HCT116 (cell line): ENCODE measurements at regions not wholly inside any gene's neighbourhood (a gene's known extent, or its start where the extent isn't known, plus 50 kb on each side); places are given as distances from the start of the nearest gene placed in this dataset.

Experiments used
- ATAC-seq: fragments of 200-7000 bp; cut with Tn5 transposase; 2 replicates; pipeline ENCODE4 v1.9.1; 2020; ENCODE audit warnings: mild to moderate bottlenecking, moderate library complexity
- BruUV-seq: library from RNA; stranded (reverse); fragments of 400-500 nt; replicated peaks from 2 replicates; lab custom pipeline; 2021; lab: Mats Ljungman, UMichigan
- CTCF ChIA-PET: fragments of 300-600 bp; sonication (Branson Sonifier 250); formaldehyde crosslinking; loops from one replicate; lab custom pipeline; 2021; ENCODE audit warnings: antibody characterized with exemption; lab: Charles Lee
- POLR2A ChIA-PET: fragments of 300-600, 350-600 bp; sonication (Branson Sonifier 250); formaldehyde crosslinking; loops from one replicate; lab custom pipeline; 2021; ENCODE audit warnings: antibody characterized with exemption; lab: Charles Lee
- RAD21 ChIA-PET, 2 experiments: fragments of 300-600 bp; sonication (Branson Sonifier 250); formaldehyde crosslinking; loops; one replicate each; lab custom pipeline; 2023; ENCODE audit warnings: low total read pairs in 2 of 2; ENCODE audit not compliant: uncharacterized antibody in 2 of 2, unreplicated experiment in 2 of 2, low non-redundant PET in 1 of 2; lab: Charles Lee
- DNase-seq: peaks from one replicate; pipeline ENCODE4 v3.0.0-alpha.2; 2010; ENCODE audit warnings: low read depth, low spot score
- H2AFZ ChIP-seq: fragments of 200-600 bp; shearing (Covaris generic), sonication (generic); 2 replicates; pipeline ENCODE4 v1.6.1; 2017; ENCODE audit warnings: low read depth, mixed run types, mixed read lengths, antibody characterized with exemption, low read length; ENCODE audit not compliant: poor library complexity, severe bottlenecking
- H3K27ac ChIP-seq: 2 replicates; pipeline ENCODE4 v1.5.1; 2012; ENCODE audit warnings: low read depth, low read length
- H3K27me3 ChIP-seq: fragments of 200-600 bp; sonication (generic); 2 replicates; pipeline ENCODE4 v1.6.1; 2016; ENCODE audit warnings: mixed run types, low read length, mixed read lengths; ENCODE audit not compliant: insufficient read depth
- H3K36me3 ChIP-seq, 2 experiments: fragments of 200-500 bp in 1 of 2; fragments of 200-600 bp in 1 of 2; sonication (Bioruptor generic) in 1 of 2; sonication (generic) in 1 of 2; 2 replicates each; pipeline versions ENCODE4 v1.5.1 to v1.6.1; 2014 to 2016; ENCODE audit warnings: low read length in 2 of 2, inconsistent platforms in 1 of 2, mixed read lengths in 1 of 2, mixed run types in 1 of 2; ENCODE audit not compliant: insufficient read depth in 2 of 2, control insufficient read depth in 1 of 2
- H3K4me1 ChIP-seq, 2 experiments: fragments of 200-600 bp in 1 of 2; sonication (generic) in 1 of 2; 2 replicates each; pipeline versions ENCODE4 v1.5.1 to v1.6.1; 2012 to 2017; ENCODE audit warnings: low read length in 2 of 2, inconsistent platforms in 1 of 2, mild to moderate bottlenecking in 1 of 2, mixed read lengths in 1 of 2, mixed run types in 1 of 2, moderate library complexity in 1 of 2; ENCODE audit not compliant: insufficient read depth in 2 of 2, control insufficient read depth in 1 of 2
- H3K4me2 ChIP-seq: fragments of 200-600 bp; sonication (generic); 2 replicates; pipeline ENCODE4 v1.6.1; 2017; ENCODE audit warnings: mixed run types, low read length, mixed read lengths
- H3K4me3 ChIP-seq, 2 experiments: fragments of 200-600 bp in 1 of 2; sonication (generic) in 1 of 2; replicated peaks in 1 of 2; 2 replicates each; pipeline ENCODE4 v1.5.1; 2011 to 2016; ENCODE audit warnings: low read length in 2 of 2, control low read depth in 1 of 2, low read depth in 1 of 2, mild to moderate bottlenecking in 1 of 2, mixed read lengths in 1 of 2, mixed run types in 1 of 2
- H3K79me2 ChIP-seq: fragments of 200-600 bp; sonication (generic); 2 replicates; pipeline ENCODE4 v1.6.1; 2017; ENCODE audit warnings: mild to moderate bottlenecking, mixed run types, low read length, moderate library complexity, mixed read lengths; ENCODE audit not compliant: insufficient read depth
- H3K9ac ChIP-seq: fragments of 200-600 bp; sonication (generic); 2 replicates; pipeline ENCODE4 v1.6.1; 2016; ENCODE audit warnings: low read length, mixed read lengths
- H3K9me2 ChIP-seq: fragments of 200-600 bp; sonication (generic), shearing (Covaris generic); 2 replicates; pipeline ENCODE4 v1.6.1; 2017; ENCODE audit warnings: mixed run types, mild to moderate bottlenecking, moderate library complexity; ENCODE audit not compliant: insufficient read depth
- H3K9me3 ChIP-seq, 2 experiments: fragments of 200-500 bp in 1 of 2; fragments of 200-600 bp in 1 of 2; sonication (Bioruptor generic) in 1 of 2; sonication (generic) in 1 of 2; 2 replicates each; pipeline ENCODE4 v1.6.1; 2014 to 2017; ENCODE audit warnings: low read length in 2 of 2, mixed read lengths in 2 of 2, inconsistent platforms in 1 of 2, low read depth in 1 of 2, mild to moderate bottlenecking in 1 of 2, mixed run types in 1 of 2, moderate library complexity in 1 of 2; ENCODE audit not compliant: control insufficient read depth in 1 of 2, insufficient read depth in 1 of 2
- H4K20me1 ChIP-seq: fragments of 200-600 bp; sonication (generic), shearing (Covaris generic); 2 replicates; pipeline ENCODE4 v1.6.1; 2017; ENCODE audit warnings: mixed run types, mild to moderate bottlenecking, moderate library complexity; ENCODE audit not compliant: insufficient read depth
- ATF3 ChIP-seq: IDR thresholded peaks from 2 replicates; pipeline ENCODE4 v1.6.1; 2012
- CBX3 ChIP-seq: IDR thresholded peaks from 2 replicates; pipeline ENCODE4 v1.6.1; 2012; ENCODE audit warnings: low read depth
- EGR1 ChIP-seq: IDR thresholded peaks from 2 replicates; pipeline ENCODE4 v1.6.1; 2012; ENCODE audit warnings: low read depth
- ELF1 ChIP-seq: IDR thresholded peaks from 2 replicates; pipeline ENCODE4 v1.6.1; 2012; ENCODE audit warnings: low read depth, borderline replicate concordance
- EZH2 ChIP-seq: fragments of 200-600 bp; sonication (generic); IDR thresholded peaks from 2 replicates; pipeline ENCODE4 v1.6.1; 2017; ENCODE audit warnings: antibody characterized with exemption, mixed run types
- EZH2phosphoT487 ChIP-seq: fragments of 200-600 bp; IDR thresholded peaks from 2 replicates; pipeline ENCODE4 v1.6.1; 2018; ENCODE audit warnings: antibody characterized with exemption, borderline replicate concordance
- MAX ChIP-seq: IDR thresholded peaks from 2 replicates; pipeline ENCODE4 v1.6.1; 2012
- POLR2A ChIP-seq: IDR thresholded peaks from 2 replicates; pipeline ENCODE4 v1.7.0; 2011; ENCODE audit warnings: borderline replicate concordance; ENCODE audit not compliant: insufficient read depth, insufficient read length; ENCODE audit errors: extremely low read depth
- SP1 ChIP-seq: IDR thresholded peaks from 2 replicates; pipeline ENCODE4 v1.6.1; 2012; ENCODE audit warnings: low read depth
- SRF ChIP-seq: IDR thresholded peaks from 2 replicates; pipeline ENCODE4 v1.6.1; 2012; ENCODE audit warnings: low read depth
- TCF7L2 ChIP-seq: IDR thresholded peaks from 2 replicates; pipeline ENCODE4 v1.7.0; 2011; ENCODE audit warnings: borderline replicate concordance, inconsistent platforms; ENCODE audit not compliant: insufficient read depth, insufficient read length; ENCODE audit errors: extremely low read depth
- YY1 ChIP-seq: IDR thresholded peaks from 2 replicates; pipeline ENCODE4 v1.6.1; 2011; ENCODE audit warnings: low read length, low read depth, moderate library complexity, mild to moderate bottlenecking; ENCODE audit not compliant: insufficient replicate concordance; ENCODE audit errors: extremely low read depth
- ZBTB33 ChIP-seq: IDR thresholded peaks from 2 replicates; pipeline ENCODE4 v1.6.1; 2011; ENCODE audit warnings: mild to moderate bottlenecking, low read length, moderate library complexity; ENCODE audit not compliant: insufficient replicate concordance; ENCODE audit errors: extremely low read depth
- ZFX ChIP-seq: fragments of 450-650 bp; IDR thresholded peaks from 2 replicates; pipeline ENCODE4 v1.6.1; 2017
- ZNF274 ChIP-seq: fragments of 200-500 bp; sonication (Bioruptor generic); IDR thresholded peaks from 2 replicates; pipeline ENCODE4 v1.6.1; 2014; ENCODE audit warnings: mild to moderate bottlenecking, low read depth, low read length, inconsistent platforms
- intact Hi-C: fragments of 100-400 bp; cut with micrococcal nuclease; formaldehyde crosslinking; loops from 2 replicates; pipeline ENCODE4 v1.10.0; 2022

- no peaks in the 10 kb centered on the region for H4K20me1 ChIP-seq
- RAD21 ChIA-PET, result no interaction called here
- H3K4me3 ChIP-seq, result no peak overlapping the region
- peaks cover 4% of the 10 kb centered on the region; the same call in 1 of the 2 replicates for H3K27me3 ChIP-seq
- no peak overlapping the region for H3K9ac ChIP-seq
- H3K4me2 ChIP-seq, result no peak overlapping the region
- CTCF ChIA-PET, result no interaction called here
- H3K9me2 ChIP-seq, result no peaks in the 10 kb centered on the region
- intact Hi-C loops, result no loop called here
- no peak for DNase-seq
- H3K9me3 ChIP-seq, result no peaks in the 10 kb centered on the region
- H3K36me3 ChIP-seq, result no peaks in the 10 kb centered on the region
- TF ChIP-seq YY1, result no peak
- TF ChIP-seq ZNF274, result no peak
- TF ChIP-seq ZBTB33, result no peak
- TF ChIP-seq TCF7L2, result no peak
- TF ChIP-seq CBX3, result no peak
- no peak for TF ChIP-seq MAX
- TF ChIP-seq ZFX, result no peak
- TF ChIP-seq POLR2A, result no peak
- TF ChIP-seq EGR1, result no peak
- TF ChIP-seq SRF, result no peak
- no peak for TF ChIP-seq SP1
- no peak for TF ChIP-seq ELF1
- no peak for TF ChIP-seq EZH2phosphoT487
- no peak for TF ChIP-seq ATF3
- no peak for TF ChIP-seq EZH2
- POLR2A ChIA-PET, result no interaction called here
- no peak overlapping the region for H2AFZ ChIP-seq
- ATAC-seq, result no peak
- H3K4me1 ChIP-seq, result no peaks in the 10 kb centered on the region
- BruUV-seq, result no TSS peak
- no peak overlapping the region for H3K27ac ChIP-seq
- no peaks in the 10 kb centered on the region for H3K79me2 ChIP-seq
Observed at GRCh38 chr18:56495884-56496283, 142.5 kb downstream of the TXNL1 start.
